ENCODE measurements at regions not wholly inside any gene's neighbourhood (a gene's known extent, or its start where the extent isn't known, plus 50 kb on each side); places are given as distances from the start of the nearest gene placed in this dataset.

DNA sequence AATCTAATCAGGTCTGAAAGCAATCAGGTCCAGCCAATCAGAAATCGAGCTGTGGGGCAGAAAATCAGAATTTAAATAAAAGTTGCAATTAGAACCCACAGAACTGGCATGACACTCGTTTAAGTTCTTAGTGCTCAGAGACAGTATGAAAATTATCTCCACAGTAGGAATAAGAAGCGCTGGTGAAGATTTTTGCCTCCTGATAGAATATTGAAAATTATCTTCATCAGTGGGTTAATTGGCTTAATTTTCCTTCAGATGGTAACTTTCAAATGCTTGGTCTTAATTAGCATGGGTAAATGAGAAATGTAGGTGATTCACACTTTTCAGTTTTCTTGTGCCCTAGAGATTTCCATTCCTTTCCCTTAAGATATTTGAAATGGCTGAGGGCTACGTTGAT lies 109.1 kb upstream of the MDFIC2 start:
- TF ChIP-seq MYC (IDR thresholded peaks at IDR 0.05; ENCODE audit: low read depth, low read length) (no peak), GATA2 (IDR thresholded peaks at IDR 0.05; ENCODE audit: insufficient read depth, insufficient read length, low read depth, low read length) (no peak), EZH2 (IDR thresholded peaks at IDR 0.05; ENCODE audit: borderline replicate concordance, low read depth, low read length, severe bottlenecking) (no peak)
- TF ChIP-seq, protein P1, sequence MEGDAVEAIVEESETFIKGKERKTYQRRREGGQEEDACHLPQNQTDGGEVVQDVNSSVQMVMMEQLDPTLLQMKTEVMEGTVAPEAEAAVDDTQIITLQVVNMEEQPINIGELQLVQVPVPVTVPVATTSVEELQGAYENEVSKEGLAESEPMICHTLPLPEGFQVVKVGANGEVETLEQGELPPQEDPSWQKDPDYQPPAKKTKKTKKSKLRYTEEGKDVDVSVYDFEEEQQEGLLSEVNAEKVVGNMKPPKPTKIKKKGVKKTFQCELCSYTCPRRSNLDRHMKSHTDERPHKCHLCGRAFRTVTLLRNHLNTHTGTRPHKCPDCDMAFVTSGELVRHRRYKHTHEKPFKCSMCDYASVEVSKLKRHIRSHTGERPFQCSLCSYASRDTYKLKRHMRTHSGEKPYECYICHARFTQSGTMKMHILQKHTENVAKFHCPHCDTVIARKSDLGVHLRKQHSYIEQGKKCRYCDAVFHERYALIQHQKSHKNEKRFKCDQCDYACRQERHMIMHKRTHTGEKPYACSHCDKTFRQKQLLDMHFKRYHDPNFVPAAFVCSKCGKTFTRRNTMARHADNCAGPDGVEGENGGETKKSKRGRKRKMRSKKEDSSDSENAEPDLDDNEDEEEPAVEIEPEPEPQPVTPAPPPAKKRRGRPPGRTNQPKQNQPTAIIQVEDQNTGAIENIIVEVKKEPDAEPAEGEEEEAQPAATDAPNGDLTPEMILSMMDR (IDR thresholded peaks at IDR 0.05; ENCODE audit: extremely low read depth in 1 of 2, insufficient read depth in 1 of 2, low read depth in 1 of 2, low read length in 2 of 2), result no peak
- Histone ChIP-seq H3K27me3 (ENCODE audit: control insufficient read depth in 2 of 2, insufficient read depth in 2 of 2, low read length in 2 of 2) (peaks cover 0 to 4% of the 10 kb centered on the region in 2 experiments), H3K9me1 (replicated peaks; ENCODE audit: control insufficient read depth, extremely low read depth, insufficient read depth, low read length) (no peaks in the 10 kb centered on the region), H3K9ac (replicated peaks; ENCODE audit: extremely low read depth, insufficient read depth, low read length) (no peak overlapping the region), H3K4me3 (replicated peaks in 1 of 3; ENCODE audit: insufficient read depth in 1 of 3, low read depth in 1 of 3, low read length in 3 of 3) (no peak overlapping the region), H2AFZ (ENCODE audit: low read depth, low read length) (no peak overlapping the region), H3K4me2 (ENCODE audit: insufficient read depth, low read length) (no peak overlapping the region), H3K9me3 (replicated peaks; ENCODE audit: control insufficient read depth, insufficient read depth, low read length) (no peaks in the 10 kb centered on the region), H3K27ac (ENCODE audit: insufficient read depth, low read depth, low read length) (no peak overlapping the region), H3K4me1 (ENCODE audit: control insufficient read depth, extremely low read depth, insufficient read depth, low read length) (no peaks in the 10 kb centered on the region), H4K20me1 (replicated peaks; ENCODE audit: control insufficient read depth, extremely low read depth, insufficient read depth, low read length) (no peaks in the 10 kb centered on the region), H3K79me2 (ENCODE audit: control insufficient read depth, insufficient read depth, low read length) (no peaks in the 10 kb centered on the region), H3K36me3 (ENCODE audit: control insufficient read depth in 2 of 2, extremely low read depth in 1 of 2, insufficient read depth in 2 of 2, low read length in 2 of 2) (no peaks in the 10 kb centered on the region)
- BruUV-seq (replicated peaks), result no TSS peak
- DNase-seq (ENCODE audit: low read depth, low spot score), result no peak
- no peak for FAIRE-seq
- POLR2A ChIA-PET, result no interaction called here
- CTCF ChIA-PET, result no interaction called here
- dilution Hi-C loops (cut with MboI; ENCODE audit: extremely low pct_ligation_motif_present, low sequenced_read_pairs) (no loop called here), intact Hi-C loops (cut with micrococcal nuclease) (no loop called here)

DNA sequence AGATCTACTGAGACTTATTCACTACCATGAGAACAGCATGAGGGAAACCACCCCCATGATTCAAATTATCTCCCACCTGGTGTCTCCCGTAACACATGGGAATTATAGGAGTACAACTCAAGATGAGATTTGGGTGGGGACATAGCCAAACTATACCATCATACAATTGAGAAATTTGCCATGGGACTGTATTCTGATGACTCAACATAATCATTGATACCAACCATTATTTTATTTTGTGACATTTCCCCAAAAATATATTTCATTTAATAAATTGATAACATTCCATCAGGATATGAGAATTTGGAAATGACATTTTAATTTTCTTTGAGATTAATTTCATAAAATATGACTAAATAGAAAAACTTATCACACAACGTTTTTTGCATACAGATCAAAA lies 96.6 kb upstream of the MDFIC2 start:
- H3K9me1 ChIP-seq (replicated peaks; ENCODE audit: control insufficient read depth, extremely low read depth, insufficient read depth, low read length), result no peaks in the 10 kb centered on the region
- no peaks in the 10 kb centered on the region for H3K36me3 ChIP-seq (ENCODE audit: control insufficient read depth in 2 of 2, extremely low read depth in 1 of 2, insufficient read depth in 2 of 2, low read length in 2 of 2)
- ChIA-PET CTCF (no interaction called here), POLR2A (no interaction called here)
- FAIRE-seq, result no peak
- dilution Hi-C loops (cut with MboI; ENCODE audit: extremely low pct_ligation_motif_present, low sequenced_read_pairs), result no loop called here
- no peaks in the 10 kb centered on the region for H4K20me1 ChIP-seq (replicated peaks; ENCODE audit: control insufficient read depth, extremely low read depth, insufficient read depth, low read length)
- H3K4me1 ChIP-seq (ENCODE audit: control insufficient read depth, extremely low read depth, insufficient read depth, low read length), result no peaks in the 10 kb centered on the region
- no peaks in the 10 kb centered on the region for H3K79me2 ChIP-seq (ENCODE audit: control insufficient read depth, insufficient read depth, low read length)
- H3K9ac ChIP-seq (replicated peaks; ENCODE audit: extremely low read depth, insufficient read depth, low read length), result no peak overlapping the region
- no peaks in the 10 kb centered on the region for H3K9me3 ChIP-seq (replicated peaks; ENCODE audit: control insufficient read depth, insufficient read depth, low read length)
- H3K4me2 ChIP-seq (ENCODE audit: insufficient read depth, low read length), result no peak overlapping the region
- BruUV-seq (replicated peaks), result no TSS peak
- no peaks in the 10 kb centered on the region for H3K27me3 ChIP-seq (ENCODE audit: control insufficient read depth in 2 of 2, insufficient read depth in 2 of 2, low read length in 2 of 2)
- intact Hi-C loops (cut with micrococcal nuclease), result no loop called here
- no peak for DNase-seq (ENCODE audit: low read depth, low spot score)
- no peak overlapping the region for H3K27ac ChIP-seq (ENCODE audit: insufficient read depth, low read depth, low read length)
- H2AFZ ChIP-seq (ENCODE audit: low read depth, low read length), result no peak overlapping the region
- no peak overlapping the region for H3K4me3 ChIP-seq (replicated peaks in 1 of 3; ENCODE audit: insufficient read depth in 1 of 3, low read depth in 1 of 3, low read length in 3 of 3)
- TF ChIP-seq POLR2A (IDR thresholded peaks at IDR 0.05; ENCODE audit: low read depth, low read length), result no peak
- TF ChIP-seq GATA2 (IDR thresholded peaks at IDR 0.05; ENCODE audit: insufficient read depth, insufficient read length, low read depth, low read length), result no peak
- no peak for TF ChIP-seq JUN (IDR thresholded peaks at IDR 0.05; ENCODE audit: borderline replicate concordance, insufficient read depth, insufficient read length, low read depth)
- no peak for TF ChIP-seq EZH2 (IDR thresholded peaks at IDR 0.05; ENCODE audit: borderline replicate concordance, low read depth, low read length, severe bottlenecking)
- no peak for TF ChIP-seq POLR2AphosphoS5 (IDR thresholded peaks at IDR 0.05; ENCODE audit: insufficient read depth, low read depth, low read length)
- TF ChIP-seq, protein P1 (IDR thresholded peaks at IDR 0.05; ENCODE audit: extremely low read depth in 1 of 2, insufficient read depth in 1 of 2, low read depth in 1 of 2, low read length in 2 of 2), result no peak
- TF ChIP-seq FOS (IDR thresholded peaks at IDR 0.05; ENCODE audit: borderline replicate concordance, insufficient read depth, low read length), result no peak
- TF ChIP-seq MYC (IDR thresholded peaks at IDR 0.05; ENCODE audit: low read depth, low read length), result no peak
- TF ChIP-seq, protein P2, sequence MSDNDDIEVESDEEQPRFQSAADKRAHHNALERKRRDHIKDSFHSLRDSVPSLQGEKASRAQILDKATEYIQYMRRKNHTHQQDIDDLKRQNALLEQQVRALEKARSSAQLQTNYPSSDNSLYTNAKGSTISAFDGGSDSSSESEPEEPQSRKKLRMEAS (IDR thresholded peaks at IDR 0.05; ENCODE audit: insufficient read depth, insufficient read length), result no peak

All from endothelial cell of umbilical vein (primary cell).